Tibial artery (tissue), 4 donors: ENCODE measurements at regions not wholly inside any gene's neighbourhood (a gene's known extent, or its start where the extent isn't known, plus 50 kb on each side); places are given as distances from the start of the nearest gene placed in this dataset.
"Not testable (repeated sequence)": the region's sequence is repeated elsewhere in the genome, so short reads cannot be mapped to it uniquely, and the experiment has no call there.

ENCODE experiments used
- DNase-seq, 2 donors: peaks; one replicate each; pipeline ENCODE4 v3.0.0-alpha.2; 2019
- H3K27ac ChIP-seq, 2 donors: fragments of 200-600 bp; sonication (generic) in 1 of 2; 1 replicate in 1 of 2; 2 replicates in 1 of 2; pipeline ENCODE4 v1.5.1; 2018 to 2019; ENCODE audit warnings: mild to moderate bottlenecking in 1 of 2
- H3K27me3 ChIP-seq, 2 donors: fragments of 200-600 bp; sonication (generic) in 1 of 2; one replicate each; pipeline versions ENCODE4 v1.5.1 to v1.6.0; 2016 to 2019
- H3K36me3 ChIP-seq, 3 donors: fragments of 200-600 bp; sonication (generic) in 2 of 3; one replicate each; pipeline ENCODE4 v1.5.1; 2016 to 2019; ENCODE audit warnings: mild to moderate bottlenecking in 2 of 3
- H3K4me1 ChIP-seq, 4 donors: fragments of 200-600 bp; sonication (generic) in 2 of 4; 1 replicate in 3 of 4; 2 replicates in 1 of 4; pipeline ENCODE4 v1.5.1; 2016 to 2019
- H3K4me3 ChIP-seq, 2 donors: fragments of 200-600 bp; sonication (generic) in 1 of 2; 1 replicate in 1 of 2; 2 replicates in 1 of 2; pipeline ENCODE4 v1.5.1; 2018 to 2019; ENCODE audit warnings: mild to moderate bottlenecking in 2 of 2
- H3K9me3 ChIP-seq, 3 donors: fragments of 200-600 bp; sonication (generic) in 1 of 3; one replicate each; pipeline ENCODE4 v1.5.1; 2016 to 2019
- intact Hi-C: fragments of 100-400 bp; cut with DNase I; formaldehyde crosslinking; loops from one replicate; pipeline ENCODE4 v1.15.0; 2023; ENCODE audit warnings: low total_unique reads
- TF ChIP-seq, protein P1 (sequence below), 2 experiments: fragments of 200-600 bp in 1 of 2; fragments of 450-650 bp in 1 of 2; IDR thresholded peaks; one replicate each; pipeline ENCODE4 v1.5.1; 2017 to 2019; ENCODE audit warnings: antibody characterized with exemption in 2 of 2, mild to moderate bottlenecking in 1 of 2, moderate library complexity in 1 of 2

DNA sequence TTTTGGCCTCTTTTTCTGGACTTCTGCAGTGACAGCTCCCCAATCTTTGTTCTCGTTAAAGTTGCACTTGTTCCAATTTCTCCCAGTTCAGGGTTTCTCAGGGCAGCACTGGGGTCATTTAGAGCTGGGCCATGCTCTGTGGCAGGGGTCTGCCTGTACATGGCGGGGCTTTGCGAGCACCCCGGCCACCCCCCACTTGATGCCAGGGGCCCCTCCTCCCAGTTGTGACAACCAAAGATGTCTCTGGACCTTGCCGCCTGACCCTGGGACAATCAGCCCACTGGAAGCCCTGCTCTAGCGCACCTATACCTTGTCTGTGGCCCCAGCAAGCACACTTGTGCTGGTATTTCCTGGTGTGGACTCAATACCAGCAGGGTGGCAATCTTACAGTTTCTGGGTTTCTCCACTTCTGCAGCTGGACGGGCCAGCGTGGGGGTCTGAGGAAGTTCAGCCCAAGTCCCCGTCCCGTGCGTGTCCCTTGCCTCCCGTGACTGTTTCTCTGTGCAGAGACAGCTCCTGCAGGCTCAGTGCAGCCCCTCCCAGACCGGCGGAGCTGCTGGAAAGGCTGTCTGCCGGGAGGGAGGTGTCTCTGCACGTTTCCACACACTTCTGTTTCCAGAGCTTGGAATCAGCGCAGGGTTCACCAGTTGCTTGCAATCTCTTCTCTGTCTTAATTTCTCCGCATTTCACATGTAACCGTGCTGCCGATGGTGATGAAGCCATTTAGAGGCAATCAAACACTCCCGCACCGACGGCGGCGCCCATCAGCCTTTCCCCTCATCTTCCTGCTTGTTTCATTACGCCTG is 1328.9 kb downstream of the BRD1 start:
- H3K4me3 ChIP-seq = no peak overlapping the region
- peaks cover 0 to 3% (median 0%) of the 10 kb centered on the region in 4 donors for H3K4me1 ChIP-seq
- no peaks in the 10 kb centered on the region for H3K9me3 ChIP-seq
- peaks cover 0 to 69% of the 10 kb centered on the region in 2 donors for H3K27me3 ChIP-seq
- TF ChIP-seq, protein P1, sequence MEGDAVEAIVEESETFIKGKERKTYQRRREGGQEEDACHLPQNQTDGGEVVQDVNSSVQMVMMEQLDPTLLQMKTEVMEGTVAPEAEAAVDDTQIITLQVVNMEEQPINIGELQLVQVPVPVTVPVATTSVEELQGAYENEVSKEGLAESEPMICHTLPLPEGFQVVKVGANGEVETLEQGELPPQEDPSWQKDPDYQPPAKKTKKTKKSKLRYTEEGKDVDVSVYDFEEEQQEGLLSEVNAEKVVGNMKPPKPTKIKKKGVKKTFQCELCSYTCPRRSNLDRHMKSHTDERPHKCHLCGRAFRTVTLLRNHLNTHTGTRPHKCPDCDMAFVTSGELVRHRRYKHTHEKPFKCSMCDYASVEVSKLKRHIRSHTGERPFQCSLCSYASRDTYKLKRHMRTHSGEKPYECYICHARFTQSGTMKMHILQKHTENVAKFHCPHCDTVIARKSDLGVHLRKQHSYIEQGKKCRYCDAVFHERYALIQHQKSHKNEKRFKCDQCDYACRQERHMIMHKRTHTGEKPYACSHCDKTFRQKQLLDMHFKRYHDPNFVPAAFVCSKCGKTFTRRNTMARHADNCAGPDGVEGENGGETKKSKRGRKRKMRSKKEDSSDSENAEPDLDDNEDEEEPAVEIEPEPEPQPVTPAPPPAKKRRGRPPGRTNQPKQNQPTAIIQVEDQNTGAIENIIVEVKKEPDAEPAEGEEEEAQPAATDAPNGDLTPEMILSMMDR (IDR thresholded peaks at IDR 0.05) = no peak
- no peak overlapping the region for H3K27ac ChIP-seq
- H3K36me3 ChIP-seq = no peaks in the 10 kb centered on the region
- DNase-seq = no peak
- intact Hi-C loops = no loop called here

DNA sequence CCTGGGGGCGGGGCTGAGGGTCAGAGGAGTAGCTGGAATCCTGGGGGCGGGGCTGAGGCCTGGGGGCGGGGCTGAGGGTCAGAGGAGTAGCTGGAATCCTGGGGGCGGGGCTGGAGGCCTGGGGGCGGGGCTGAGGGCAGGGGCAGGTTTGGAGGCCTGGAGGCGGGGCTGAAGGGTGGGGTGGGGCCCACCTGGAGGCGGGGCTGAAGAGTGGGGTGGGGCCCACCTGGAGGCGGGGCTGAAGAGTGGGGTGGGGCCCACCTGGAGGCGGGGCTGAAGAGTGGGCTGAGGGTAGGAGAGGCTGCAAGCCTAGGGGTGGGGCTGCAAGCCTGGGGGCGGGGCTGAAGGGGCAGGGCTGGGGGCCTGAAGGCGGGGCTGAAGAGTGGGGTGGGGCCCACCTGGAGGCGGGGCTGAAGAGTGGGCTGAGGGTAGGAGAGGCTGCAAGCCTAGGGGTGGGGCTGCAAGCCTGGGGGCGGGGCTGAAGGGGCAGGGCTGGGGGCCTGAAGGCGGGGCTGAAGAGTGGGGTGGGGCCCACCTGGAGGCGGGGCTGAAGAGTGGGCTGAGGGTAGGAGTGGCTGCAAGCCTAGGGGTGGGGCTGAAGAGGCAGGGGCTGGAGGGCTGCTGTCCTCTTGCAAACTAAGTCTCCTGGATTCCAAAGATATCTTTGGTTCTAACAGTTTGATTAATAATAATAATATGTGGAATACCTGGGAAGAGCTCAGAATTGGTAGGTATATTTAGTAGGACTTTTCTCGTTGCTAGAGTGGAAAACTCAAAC is 1329.7 kb downstream of the BRD1 start:
- H3K9me3 ChIP-seq, intact Hi-C loops, H3K27ac ChIP-seq, H3K4me3 ChIP-seq, DNase-seq, H3K36me3 ChIP-seq, H3K4me1 ChIP-seq: not testable (repeated sequence)
- H3K27me3 ChIP-seq = peaks cover 0 to 70% of the 10 kb centered on the region in 2 donors

DNA sequence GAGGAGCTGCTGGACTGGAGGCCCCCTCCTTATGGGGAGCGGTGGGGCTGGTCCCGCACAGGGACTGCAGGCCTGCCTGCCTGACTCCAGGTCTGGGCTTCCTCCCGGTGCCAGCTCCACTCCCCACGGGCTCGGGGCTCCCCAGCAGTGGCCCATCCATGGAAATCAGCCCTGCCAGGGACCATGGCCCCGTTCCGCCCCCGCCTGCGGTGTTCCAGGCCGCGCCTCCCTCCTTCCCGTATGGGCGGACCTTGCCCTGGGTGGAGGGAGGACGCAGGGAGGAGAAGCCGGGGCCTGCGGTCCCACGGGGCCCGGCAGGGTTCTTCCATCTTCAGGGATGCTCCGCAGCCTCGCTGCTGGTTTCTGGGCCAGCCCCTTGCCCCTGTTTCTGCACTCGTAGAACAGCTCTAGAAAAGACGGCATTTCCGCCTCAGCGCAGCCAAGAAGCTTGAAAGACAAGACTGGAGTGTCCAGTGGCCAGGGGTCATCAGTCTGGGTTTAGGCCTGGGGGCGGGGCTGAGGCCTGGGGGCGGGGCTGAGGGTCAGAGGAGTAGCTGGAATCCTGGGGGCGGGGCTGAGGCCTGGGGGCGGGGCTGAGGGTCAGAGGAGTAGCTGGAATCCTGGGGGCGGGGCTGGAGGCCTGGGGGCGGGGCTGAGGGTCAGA is 1330.6 kb downstream of the BRD1 start:
- H3K27ac ChIP-seq = no peak overlapping the region
- peaks cover 0 to 3% (median 0%) of the 10 kb centered on the region in 4 donors for H3K4me1 ChIP-seq
- intact Hi-C loops = no loop called here
- TF ChIP-seq, protein P1 (IDR thresholded peaks at IDR 0.05) = no peak
- DNase-seq = no peak
- H3K9me3 ChIP-seq = no peaks in the 10 kb centered on the region
- H3K36me3 ChIP-seq = no peaks in the 10 kb centered on the region
- no peak overlapping the region for H3K4me3 ChIP-seq
- H3K27me3 ChIP-seq = peaks cover 0 to 72% of the 10 kb centered on the region in 2 donors

DNA sequence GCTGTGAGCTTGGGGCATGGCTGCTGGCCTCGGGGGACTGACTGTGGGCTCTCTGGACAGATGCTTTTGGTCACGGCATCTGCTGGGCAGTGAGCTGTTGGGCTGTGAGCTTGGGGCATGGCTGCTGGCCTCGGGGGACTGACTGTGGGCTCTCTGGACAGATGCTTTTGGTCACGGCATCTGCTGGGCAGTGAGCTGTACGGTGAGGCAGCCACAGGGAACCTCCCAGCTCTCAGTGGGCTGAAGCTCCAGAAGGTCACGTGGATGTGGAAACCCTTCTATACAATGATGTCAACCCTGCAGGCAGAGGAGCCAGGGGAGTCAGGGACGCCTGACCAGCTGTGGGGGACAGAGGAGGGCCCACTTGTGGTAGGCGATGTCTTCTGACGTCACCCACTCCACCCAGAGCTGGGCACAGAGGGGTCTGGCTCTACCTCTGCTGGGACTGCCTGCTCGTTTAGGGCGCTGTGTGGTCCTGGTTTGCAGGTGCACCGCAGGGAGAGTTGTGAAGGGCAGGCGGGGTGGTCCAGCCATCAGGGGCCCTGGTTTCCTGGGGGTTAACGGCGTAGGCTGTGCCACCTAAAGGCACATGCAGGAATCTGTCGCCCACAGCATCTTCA is 1331.3 kb downstream of the BRD1 start:
- Histone ChIP-seq H3K4me3 (no peak overlapping the region), H3K9me3 (no peaks in the 10 kb centered on the region), H3K27ac (no peak overlapping the region), H3K36me3 (no peaks in the 10 kb centered on the region), H3K27me3 (peaks cover 0 to 70% of the 10 kb centered on the region in 2 donors), H3K4me1 (peaks cover 0 to 3% (median 0%) of the 10 kb centered on the region in 4 donors)
- intact Hi-C loops = no loop called here
- TF ChIP-seq, protein P1 (IDR thresholded peaks at IDR 0.05) = no peak
- peak in 1 of 2 donors; percentile 51 for DNase-seq

DNA sequence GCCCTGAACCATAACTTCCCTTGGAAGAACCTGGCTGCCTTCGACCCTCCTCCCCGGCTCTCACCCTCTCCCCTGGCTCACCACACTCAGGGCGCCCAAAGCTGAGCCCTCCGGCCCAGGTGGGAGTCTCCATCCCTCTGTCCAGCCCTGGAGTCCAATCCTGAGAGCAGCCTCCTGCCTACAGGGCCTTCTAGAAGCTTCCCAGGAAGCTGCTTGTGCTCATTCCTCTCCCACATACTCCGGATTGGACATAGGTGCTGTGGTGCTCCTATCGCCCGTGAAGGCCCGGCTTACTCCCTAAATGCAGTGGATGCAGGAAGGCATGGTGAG is 1332.0 kb downstream of the BRD1 start:
- no peak overlapping the region for H3K4me3 ChIP-seq
- H3K27me3 ChIP-seq = peaks cover 0 to 70% of the 10 kb centered on the region in 2 donors
- intact Hi-C loops = no loop called here
- no peak for DNase-seq
- H3K36me3 ChIP-seq = no peaks in the 10 kb centered on the region
- no peaks in the 10 kb centered on the region for H3K9me3 ChIP-seq
- peaks cover 0 to 3% (median 0%) of the 10 kb centered on the region in 4 donors for H3K4me1 ChIP-seq
- TF ChIP-seq, protein P1 (IDR thresholded peaks at IDR 0.05) = no peak
- H3K27ac ChIP-seq = no peak overlapping the region
